ENCODE measurements at regions not wholly inside any gene's neighbourhood (a gene's known extent, or its start where the extent isn't known, plus 50 kb on each side); places are given as distances from the start of the nearest gene placed in this dataset.
"Not testable (repeated sequence)": the region's sequence is repeated elsewhere in the genome, so short reads cannot be mapped to it uniquely, and the experiment has no call there.

DNA sequence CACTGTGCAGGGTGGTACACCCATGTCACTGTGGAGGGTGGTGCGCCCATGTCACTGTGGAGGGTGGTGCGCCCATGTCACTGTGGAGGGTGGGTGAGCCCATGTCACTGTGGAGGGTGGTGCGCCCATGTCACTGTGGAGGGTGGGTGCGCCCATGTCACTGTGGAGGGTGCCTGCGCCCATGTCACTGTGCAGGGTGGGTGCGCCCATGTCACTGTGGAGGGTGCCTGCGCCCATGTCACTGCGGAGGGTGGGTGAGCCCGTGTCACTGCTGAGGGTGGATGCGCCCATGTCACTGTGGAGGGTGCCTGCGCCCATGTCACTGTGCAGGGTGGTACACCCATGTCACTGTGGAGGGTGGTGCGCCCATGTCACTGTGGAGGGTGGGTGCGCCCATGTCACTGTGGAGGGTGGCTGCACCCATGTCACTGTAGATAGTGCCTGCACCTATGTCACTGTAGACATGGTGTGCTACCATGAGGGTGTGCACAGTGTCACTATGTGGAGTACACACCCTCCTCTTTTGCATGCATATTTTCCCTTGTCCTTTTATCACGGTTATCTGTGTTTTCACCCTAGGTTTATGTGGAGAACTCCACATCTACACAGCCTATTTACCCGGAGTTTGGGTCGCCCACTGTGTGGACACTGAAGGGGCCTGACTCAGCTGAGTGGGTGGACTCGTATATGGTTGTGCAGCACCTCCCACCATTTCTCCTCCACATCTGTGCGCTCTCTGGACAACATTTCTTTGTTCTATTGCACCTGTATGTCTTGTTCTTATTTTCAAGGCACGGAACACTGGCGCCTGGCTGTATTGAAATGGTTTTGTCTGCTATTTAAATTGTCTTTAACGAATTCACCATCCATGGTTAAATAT lies 222.4 kb downstream of the ERMARD start:
- Histone ChIP-seq H3K14ac (ENCODE audit: low read length) (peak overlapping the region; percentile 82), H3K18ac (ENCODE audit: low read length) (peak overlapping the region; percentile 73), H4K91ac (ENCODE audit: low read depth, low read length, poor library complexity) (peak overlapping the region; percentile 60), H2BK12ac (ENCODE audit: low read length) (peak overlapping the region; percentile 100), H2AK5ac (ENCODE audit: low read depth, low read length) (peak overlapping the region; percentile 97), H3K4me3 (ENCODE audit: low read length in 2 of 2) (peak overlapping the region in 1 of 2 donors; percentile 5), H3K23ac (ENCODE audit: low read depth, low read length, poor library complexity) (peak overlapping the region; percentile 89), H3K4ac (ENCODE audit: low read length) (peak overlapping the region; percentile 61), H3K9ac (ENCODE audit: low read depth, low read length, poor library complexity) (peak overlapping the region; percentile 74), H4K8ac (ENCODE audit: low read depth, low read length) (peak overlapping the region; percentile 94)
- H2BK5ac ChIP-seq (ENCODE audit: low read length); H3K79me1 ChIP-seq (ENCODE audit: low read depth, low read length); H3K4me1 ChIP-seq (ENCODE audit: control insufficient read depth in 2 of 2, insufficient read depth in 1 of 2, low read depth in 1 of 2, low read length in 2 of 2); H2AFZ ChIP-seq (ENCODE audit: low read length); H2BK15ac ChIP-seq (ENCODE audit: low read length); H2BK120ac ChIP-seq (ENCODE audit: low read depth, low read length); H3K27me3 ChIP-seq (ENCODE audit: control insufficient read depth in 3 of 3, insufficient read depth in 3 of 3, low read depth in 1 of 3, low read length in 3 of 3); H3K4me2 ChIP-seq (ENCODE audit: insufficient read depth, low read length, poor library complexity, severe bottlenecking); H3K9me3 ChIP-seq (replicated peaks in 1 of 2; ENCODE audit: control insufficient read depth in 2 of 2, insufficient read depth in 1 of 2, low read depth in 1 of 2, low read length in 2 of 2); H3K36me3 ChIP-seq (replicated peaks in 1 of 2; ENCODE audit: control insufficient read depth in 2 of 2, insufficient read depth in 2 of 2, low read length in 2 of 2); H3K27ac ChIP-seq (replicated peaks; ENCODE audit: low read length); DNase-seq (ENCODE audit: low spot score): not testable (repeated sequence)
- WGBS, 2 donors (ENCODE audit: extremely low coverage in 2 of 2, insufficient read length in 2 of 2, insufficient replicate concordance in 1 of 2) = no CpG with 5 or more reads among the region's 21 CpGs

DNA sequence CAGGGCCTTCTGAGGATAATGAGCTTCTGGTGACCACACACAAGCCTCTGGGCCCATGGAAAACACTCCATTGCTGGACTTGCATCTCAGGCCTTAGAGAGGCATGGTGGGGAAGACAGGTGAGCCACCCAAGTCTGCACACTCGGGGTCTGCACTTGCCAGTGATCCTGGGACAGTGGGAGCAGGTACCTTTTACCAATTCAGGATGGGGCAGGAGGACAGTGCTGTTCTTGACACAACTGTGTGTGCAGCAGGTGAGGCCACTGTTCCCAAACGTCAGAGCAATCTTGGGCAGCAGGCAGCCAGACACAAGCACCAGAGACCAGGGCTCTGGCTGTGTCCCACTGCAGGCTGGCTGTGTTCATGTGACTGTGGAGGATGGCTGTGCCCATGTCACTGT lies 221.3 kb downstream of the ERMARD start:
- H2BK15ac ChIP-seq (ENCODE audit: low read length) = no peak overlapping the region
- H3K79me1 ChIP-seq (ENCODE audit: low read depth, low read length) = no peaks in the 10 kb centered on the region
- no peak overlapping the region for H3K4ac ChIP-seq (ENCODE audit: low read length)
- H2AK5ac ChIP-seq (ENCODE audit: low read depth, low read length) = peak overlapping the region; percentile 74
- no peak overlapping the region for H3K27ac ChIP-seq (replicated peaks; ENCODE audit: low read length)
- no peak overlapping the region for H2BK5ac ChIP-seq (ENCODE audit: low read length)
- no peaks in the 10 kb centered on the region for H3K27me3 ChIP-seq (ENCODE audit: control insufficient read depth in 3 of 3, insufficient read depth in 3 of 3, low read depth in 1 of 3, low read length in 3 of 3)
- H3K18ac ChIP-seq (ENCODE audit: low read length) = peak overlapping the region; percentile 55
- WGBS, 2 donors (ENCODE audit: extremely low coverage in 2 of 2, insufficient read length in 2 of 2, insufficient replicate concordance in 1 of 2) = no CpG with 5 or more reads among the region's 2 CpGs
- no peak overlapping the region for H4K91ac ChIP-seq (ENCODE audit: low read depth, low read length, poor library complexity)
- no peak overlapping the region for H3K4me2 ChIP-seq (ENCODE audit: insufficient read depth, low read length, poor library complexity, severe bottlenecking)
- no peak overlapping the region for H2BK120ac ChIP-seq (ENCODE audit: low read depth, low read length)
- no peak overlapping the region for H3K14ac ChIP-seq (ENCODE audit: low read length)
- H3K4me1 ChIP-seq (ENCODE audit: control insufficient read depth in 2 of 2, insufficient read depth in 1 of 2, low read depth in 1 of 2, low read length in 2 of 2) = no peaks in the 10 kb centered on the region
- DNase-seq (ENCODE audit: low spot score) = no peak
- no peak overlapping the region for H2BK12ac ChIP-seq (ENCODE audit: low read length)
- H3K36me3 ChIP-seq (replicated peaks in 1 of 2; ENCODE audit: control insufficient read depth in 2 of 2, insufficient read depth in 2 of 2, low read length in 2 of 2) = no peaks in the 10 kb centered on the region
- no peak overlapping the region for H3K23ac ChIP-seq (ENCODE audit: low read depth, low read length, poor library complexity)
- no peak overlapping the region for H2AFZ ChIP-seq (ENCODE audit: low read length)
- no peak overlapping the region for H4K8ac ChIP-seq (ENCODE audit: low read depth, low read length)
- no peak overlapping the region for H3K9ac ChIP-seq (ENCODE audit: low read depth, low read length, poor library complexity)
- peaks cover 0 to 2% of the 10 kb centered on the region in 2 donors for H3K9me3 ChIP-seq (replicated peaks in 1 of 2; ENCODE audit: control insufficient read depth in 2 of 2, insufficient read depth in 1 of 2, low read depth in 1 of 2, low read length in 2 of 2)
- no peak overlapping the region for H3K4me3 ChIP-seq (ENCODE audit: low read length in 2 of 2)

GRCh38 chr6:169972101-169972651 lies 220.8 kb downstream of the ERMARD start:
- no CpG with 5 or more reads among the region's 15 CpGs for WGBS, 2 donors (ENCODE audit: extremely low coverage in 2 of 2, insufficient read length in 2 of 2, insufficient replicate concordance in 1 of 2)
- DNase-seq (ENCODE audit: low spot score) = no peak

More at GRCh38 chr6:169972101-169972651, 220.8 kb downstream of the ERMARD start:
- Histone ChIP-seq H3K36me3 (replicated peaks in 1 of 2; ENCODE audit: control insufficient read depth in 2 of 2, insufficient read depth in 2 of 2, low read length in 2 of 2) (no peaks in the 10 kb centered on the region), H4K8ac (ENCODE audit: low read depth, low read length) (no peak overlapping the region), H2BK120ac (ENCODE audit: low read depth, low read length) (no peak overlapping the region), H3K27me3 (ENCODE audit: control insufficient read depth in 3 of 3, insufficient read depth in 3 of 3, low read depth in 1 of 3, low read length in 3 of 3) (no peaks in the 10 kb centered on the region), H3K18ac (ENCODE audit: low read length) (peak overlapping the region; percentile 87), H2BK5ac (ENCODE audit: low read length) (no peak overlapping the region), H3K4ac (ENCODE audit: low read length) (peak overlapping the region; percentile 77), H3K79me1 (ENCODE audit: low read depth, low read length) (no peaks in the 10 kb centered on the region), H3K9me3 (replicated peaks in 1 of 2; ENCODE audit: control insufficient read depth in 2 of 2, insufficient read depth in 1 of 2, low read depth in 1 of 2, low read length in 2 of 2) (peaks cover 0 to 2% of the 10 kb centered on the region in 2 donors), H3K14ac (ENCODE audit: low read length) (no peak overlapping the region), H3K27ac (replicated peaks; ENCODE audit: low read length) (no peak overlapping the region), H2AK5ac (ENCODE audit: low read depth, low read length) (no peak overlapping the region), H2BK15ac (ENCODE audit: low read length) (peak overlapping the region; percentile 47), H4K91ac (ENCODE audit: low read depth, low read length, poor library complexity) (no peak overlapping the region), H3K4me2 (ENCODE audit: insufficient read depth, low read length, poor library complexity, severe bottlenecking) (no peak overlapping the region), H3K23ac (ENCODE audit: low read depth, low read length, poor library complexity) (peak overlapping the region; percentile 17), H3K4me1 (ENCODE audit: control insufficient read depth in 2 of 2, insufficient read depth in 1 of 2, low read depth in 1 of 2, low read length in 2 of 2) (no peaks in the 10 kb centered on the region), H3K4me3 (ENCODE audit: low read length in 2 of 2) (no peak overlapping the region), H2AFZ (ENCODE audit: low read length) (no peak overlapping the region), H2BK12ac (ENCODE audit: low read length) (no peak overlapping the region), H3K9ac (ENCODE audit: low read depth, low read length, poor library complexity) (no peak overlapping the region)
